D721Med (cell line): ENCODE measurements at regions not wholly inside any gene's neighbourhood (a gene's known extent, or its start where the extent isn't known, plus 50 kb on each side); places are given as distances from the start of the nearest gene placed in this dataset.
"Not testable (repeated sequence)": the region's sequence is repeated elsewhere in the genome, so short reads cannot be mapped to it uniquely, and the experiment has no call there.

Experiments
- DNase-seq: peaks from one replicate; pipeline ENCODE4 v3.0.0; 2011; ENCODE audit warnings: low spot score; ENCODE audit not compliant: insufficient read length
- FAIRE-seq: peaks from 2 replicates; lab custom pipeline; 2011; peaks lifted over from hg19 to GRCh38; lab: Jason Lieb, UNC
- TF ChIP-seq, protein P1 (sequence below): IDR thresholded peaks from 2 replicates; pipeline ENCODE4 v1.5.1; 2012; ENCODE audit warnings: mild to moderate bottlenecking, control low read depth; ENCODE audit not compliant: insufficient read depth; ENCODE audit errors: missing control alignments

DNA sequence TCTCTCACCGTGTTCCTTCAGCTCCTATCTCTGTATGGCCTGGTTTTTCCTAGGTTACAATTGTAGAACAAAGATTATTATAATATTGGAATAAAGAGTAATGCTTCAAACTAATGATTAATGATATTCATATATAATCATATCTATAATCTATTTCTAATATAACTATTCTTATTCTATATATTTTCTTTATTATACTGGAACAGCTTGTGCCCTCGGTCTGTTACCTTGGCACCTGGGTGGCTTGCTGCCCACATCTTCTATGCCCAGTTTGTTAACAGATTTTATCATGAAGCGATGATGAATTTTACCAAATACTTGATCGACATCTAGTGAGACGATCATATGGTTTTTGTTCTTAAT lies 363.6 kb upstream of the TYRP1 start:
- TF ChIP-seq, protein P1, sequence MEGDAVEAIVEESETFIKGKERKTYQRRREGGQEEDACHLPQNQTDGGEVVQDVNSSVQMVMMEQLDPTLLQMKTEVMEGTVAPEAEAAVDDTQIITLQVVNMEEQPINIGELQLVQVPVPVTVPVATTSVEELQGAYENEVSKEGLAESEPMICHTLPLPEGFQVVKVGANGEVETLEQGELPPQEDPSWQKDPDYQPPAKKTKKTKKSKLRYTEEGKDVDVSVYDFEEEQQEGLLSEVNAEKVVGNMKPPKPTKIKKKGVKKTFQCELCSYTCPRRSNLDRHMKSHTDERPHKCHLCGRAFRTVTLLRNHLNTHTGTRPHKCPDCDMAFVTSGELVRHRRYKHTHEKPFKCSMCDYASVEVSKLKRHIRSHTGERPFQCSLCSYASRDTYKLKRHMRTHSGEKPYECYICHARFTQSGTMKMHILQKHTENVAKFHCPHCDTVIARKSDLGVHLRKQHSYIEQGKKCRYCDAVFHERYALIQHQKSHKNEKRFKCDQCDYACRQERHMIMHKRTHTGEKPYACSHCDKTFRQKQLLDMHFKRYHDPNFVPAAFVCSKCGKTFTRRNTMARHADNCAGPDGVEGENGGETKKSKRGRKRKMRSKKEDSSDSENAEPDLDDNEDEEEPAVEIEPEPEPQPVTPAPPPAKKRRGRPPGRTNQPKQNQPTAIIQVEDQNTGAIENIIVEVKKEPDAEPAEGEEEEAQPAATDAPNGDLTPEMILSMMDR: no peak
- no peak for DNase-seq
- FAIRE-seq: no peak

DNA sequence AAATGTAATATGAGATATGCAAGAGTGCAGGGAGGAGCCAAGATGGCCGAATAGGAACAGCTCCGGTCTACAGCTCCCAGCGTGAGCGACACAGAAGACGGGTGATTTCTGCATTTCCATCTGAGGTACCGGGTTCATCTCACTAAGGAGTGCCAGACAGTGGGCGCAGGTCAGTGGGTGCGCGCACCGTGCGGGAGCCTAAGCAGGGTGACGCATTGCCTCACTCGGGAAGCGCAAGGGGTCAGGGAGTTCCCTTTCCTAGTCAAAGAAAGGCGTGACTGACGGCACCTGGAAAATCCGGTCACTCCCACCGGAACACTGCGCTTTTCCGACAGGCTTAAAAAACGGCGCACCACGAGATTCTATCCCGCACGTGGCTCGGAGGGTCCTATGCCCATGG lies 359.2 kb upstream of the TYRP1 start:
- DNase-seq, FAIRE-seq: not testable (repeated sequence)

DNA sequence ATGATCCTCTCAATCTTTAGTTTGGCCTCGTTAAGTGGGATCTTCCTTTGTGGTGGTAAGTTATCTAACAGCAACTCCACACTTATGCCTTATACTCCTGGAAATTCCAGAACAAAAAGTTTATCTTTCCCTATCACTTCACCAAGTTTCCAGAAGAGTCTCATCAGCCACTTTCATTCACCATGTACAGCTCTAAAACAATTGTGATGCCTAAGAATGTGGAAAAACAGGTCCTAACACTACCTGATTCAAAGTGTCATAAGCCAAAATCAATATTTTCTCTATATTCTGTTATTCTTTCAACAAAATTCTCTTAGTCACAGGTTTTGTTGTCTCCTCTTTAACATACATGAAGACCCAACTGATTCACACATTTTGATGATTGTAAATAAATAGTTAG lies 342.4 kb upstream of the TYRP1 start:
- DNase-seq (no peak), FAIRE-seq (no peak)
- TF ChIP-seq, protein P1: no peak

DNA sequence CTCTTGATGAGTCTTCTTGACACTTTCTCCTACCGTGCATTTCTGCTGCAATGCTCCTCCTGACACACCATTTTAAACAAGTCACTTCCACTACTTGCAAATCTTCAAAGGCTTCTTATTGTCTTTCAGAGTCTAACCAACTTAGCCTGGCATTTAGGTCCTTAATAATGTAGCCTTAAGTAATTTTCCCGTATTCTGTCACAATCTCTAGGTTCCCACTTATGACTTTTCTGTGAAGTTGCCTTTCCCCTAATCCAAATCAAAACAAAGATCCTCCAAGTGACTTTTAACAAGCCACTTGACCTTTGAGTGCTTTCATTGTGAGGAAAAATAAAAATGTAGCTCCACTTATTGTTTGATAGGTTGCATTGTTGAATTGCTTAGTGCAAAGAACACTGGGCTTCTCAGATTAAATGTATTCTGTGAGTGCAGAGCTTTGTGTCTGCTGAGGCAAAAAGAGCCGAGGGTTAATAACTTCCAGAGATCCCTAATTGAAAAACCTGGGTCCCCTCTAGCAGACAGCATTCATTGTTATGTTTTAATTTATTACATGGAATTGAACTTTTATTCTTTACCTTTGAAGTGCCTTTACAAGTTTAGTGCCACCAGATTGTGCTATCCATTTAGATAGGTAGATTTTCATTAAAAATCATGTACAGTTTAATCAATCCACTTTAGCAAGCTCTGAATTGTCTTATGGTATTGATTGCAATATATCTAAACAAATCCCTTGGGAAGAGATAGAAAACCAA lies 341.7 kb upstream of the TYRP1 start:
- DNase-seq (no peak), FAIRE-seq (no peak)
- TF ChIP-seq, protein P1: no peak

DNA sequence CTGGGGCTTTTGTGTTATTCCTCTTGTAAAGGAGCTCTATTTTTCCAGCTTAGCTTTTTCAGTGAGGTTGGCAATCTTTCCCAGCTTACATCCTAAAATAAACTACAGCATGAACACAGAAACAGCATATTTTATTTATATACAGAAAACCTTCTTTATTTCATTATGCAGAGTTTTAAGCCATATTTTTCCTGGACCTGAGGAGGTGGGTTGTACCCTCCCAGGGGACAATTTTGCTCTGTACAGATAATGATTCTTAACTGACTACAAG lies 341.2 kb upstream of the TYRP1 start:
- DNase-seq (no peak), FAIRE-seq (no peak)
- TF ChIP-seq, protein P1: no peak

DNA sequence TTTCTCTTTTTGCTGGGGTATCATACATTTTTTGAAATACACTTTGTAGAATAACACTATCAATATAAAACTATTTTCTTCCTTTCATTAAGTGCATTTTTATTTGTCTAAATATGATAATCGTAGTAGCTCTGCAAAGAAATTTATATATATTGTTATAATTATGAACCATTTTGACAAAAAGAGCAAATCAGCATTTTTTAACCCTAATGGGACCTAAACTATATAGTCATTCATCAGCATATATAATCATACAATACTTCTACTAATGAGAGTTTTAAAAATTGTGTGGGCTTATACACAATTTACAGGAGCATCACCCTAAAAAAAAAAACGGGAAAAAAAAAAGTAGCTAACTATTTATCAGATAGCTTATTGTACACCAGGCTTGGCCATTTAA lies 329.7 kb upstream of the TYRP1 start:
- DNase-seq (no peak), FAIRE-seq (no peak)
- TF ChIP-seq, protein P1: no peak

DNA sequence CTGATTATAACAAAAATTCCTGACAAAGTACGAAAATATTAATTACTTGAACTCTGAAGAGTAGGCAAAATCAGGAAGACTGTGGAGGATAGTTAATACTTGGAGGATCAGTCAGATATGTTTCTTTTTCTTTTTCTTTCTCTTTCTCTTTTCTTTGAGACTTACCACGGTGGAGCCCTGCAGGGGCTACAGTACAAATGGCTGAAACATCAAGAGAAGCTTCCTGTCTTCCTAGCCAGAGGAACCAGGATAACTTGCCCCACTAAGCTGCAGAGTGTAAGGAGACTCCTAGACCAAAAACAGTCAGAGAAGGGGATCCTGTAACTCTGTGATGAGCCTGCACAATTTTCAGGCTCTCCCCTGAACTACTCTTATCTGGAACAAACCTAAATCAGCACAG lies 324.6 kb upstream of the TYRP1 start:
- TF ChIP-seq, protein P1: no peak
- DNase-seq (no peak), FAIRE-seq (no peak)
